CD4-positive, alpha-beta memory T cell (primary cell): ENCODE measurements at regions not wholly inside any gene's neighbourhood (a gene's known extent, or its start where the extent isn't known, plus 50 kb on each side); places are given as distances from the start of the nearest gene placed in this dataset.

ENCODE experiments used
- CTCF ChIA-PET: fragments of 350-600 bp; sonication (Branson Sonifier 250); formaldehyde crosslinking; loops from one replicate; lab custom pipeline; 2021; ENCODE audit warnings: inconsistent platforms; ENCODE audit not compliant: partially characterized antibody; lab: Charles Lee
- POLR2A ChIA-PET: fragments of 350-600 bp; sonication (Branson Sonifier 250); formaldehyde crosslinking; loops from one replicate; lab custom pipeline; 2021; ENCODE audit not compliant: partially characterized antibody; lab: Charles Lee
- DNase-seq, 5 donors: peaks; one replicate each; pipeline versions ENCODE4 v3.0.0 to v3.0.0-alpha.2; 2020 to 2022; ENCODE audit warnings: mixed read lengths in 1 of 5
- H3K27ac ChIP-seq: one replicate; pipeline ENCODE4 v1.7.0; 2013; ENCODE audit warnings: low read depth, low read length
- H3K27me3 ChIP-seq: 2 replicates; pipeline ENCODE4 v1.7.0; 2013; ENCODE audit warnings: mild to moderate bottlenecking, low read length, moderate library complexity; ENCODE audit not compliant: insufficient read depth
- H3K36me3 ChIP-seq: 2 replicates; pipeline ENCODE4 v1.7.0; 2013; ENCODE audit warnings: mild to moderate bottlenecking, low read length, moderate library complexity; ENCODE audit not compliant: insufficient read depth
- H3K4me1 ChIP-seq: 2 replicates; pipeline ENCODE4 v1.7.0; 2013; ENCODE audit warnings: mild to moderate bottlenecking, low read length, moderate library complexity; ENCODE audit not compliant: insufficient read depth
- H3K4me3 ChIP-seq, 2 donors: one replicate each; pipeline ENCODE4 v1.7.0; 2013; ENCODE audit warnings: low read length in 2 of 2, mild to moderate bottlenecking in 1 of 2
- H3K9me3 ChIP-seq, 2 donors: one replicate each; pipeline ENCODE4 v1.7.0; 2013; ENCODE audit warnings: low read length in 2 of 2, control low read depth in 1 of 2; ENCODE audit not compliant: control insufficient read depth in 1 of 2
- H3K27ac Mint-ChIP-seq, 7 donors: one replicate each; pipeline ENCODE4 v1.8.0; 2020 to 2021; ENCODE audit warnings: mixed read lengths in 7 of 7, mild to moderate bottlenecking in 6 of 7, inconsistent platforms in 3 of 7, moderate library complexity in 3 of 7
- H3K27me3 Mint-ChIP-seq, 2 donors: one replicate each; pipeline ENCODE4 v1.8.0; 2020 to 2021; ENCODE audit warnings: mixed read lengths in 2 of 2
- H3K36me3 Mint-ChIP-seq, 2 donors: one replicate each; pipeline ENCODE4 v1.8.0; 2020 to 2021; ENCODE audit warnings: mixed read lengths in 2 of 2, inconsistent platforms in 1 of 2, mild to moderate bottlenecking in 1 of 2
- H3K4me1 Mint-ChIP-seq, 4 donors: one replicate each; pipeline ENCODE4 v1.8.0; 2020 to 2021; ENCODE audit warnings: mixed read lengths in 4 of 4, mild to moderate bottlenecking in 1 of 4
- H3K4me3 Mint-ChIP-seq, 8 donors: one replicate each; pipeline ENCODE4 v1.8.0; 2020 to 2021; ENCODE audit warnings: mixed read lengths in 8 of 8, mild to moderate bottlenecking in 7 of 8, moderate library complexity in 6 of 8, inconsistent platforms in 3 of 8
- H3K9me3 Mint-ChIP-seq, 8 donors: one replicate each; pipeline ENCODE4 v1.8.0; 2020 to 2021; ENCODE audit warnings: mixed read lengths in 8 of 8, mild to moderate bottlenecking in 5 of 8, inconsistent platforms in 3 of 8, moderate library complexity in 1 of 8
- intact Hi-C: fragments of 100-400 bp; cut with micrococcal nuclease; formaldehyde crosslinking; loops from one replicate; pipeline ENCODE4 v1.15.1; 2023

GRCh38 chr12:40583743-40584142 is 108.5 kb upstream of the CNTN1 start:
- Mint-ChIP-seq H3K36me3 (no peaks in the 10 kb centered on the region), H3K27me3 (no peaks in the 10 kb centered on the region), H3K4me1 (no peaks in the 10 kb centered on the region), H3K4me3 (no peak overlapping the region), H3K9me3 (peaks cover 0 to 17% (median 9%) of the 10 kb centered on the region in 8 donors), H3K27ac (no peak overlapping the region)
- H3K9me3 ChIP-seq, result no peaks in the 10 kb centered on the region
- POLR2A ChIA-PET, result no interaction called here
- no peaks in the 10 kb centered on the region for H3K27me3 ChIP-seq
- H3K4me1 ChIP-seq, result no peaks in the 10 kb centered on the region
- no peak for DNase-seq
- intact Hi-C loops, result no loop called here
- H3K27ac ChIP-seq, result no peak overlapping the region
- CTCF ChIA-PET, result no interaction called here
- no peaks in the 10 kb centered on the region for H3K36me3 ChIP-seq
- no peak overlapping the region for H3K4me3 ChIP-seq

- intact Hi-C loops, result no loop called here
- ChIA-PET POLR2A (no interaction called here), CTCF (no interaction called here)
Measured at GRCh38 chr12:40584763-40585162, 107.5 kb upstream of the CNTN1 start.

DNA sequence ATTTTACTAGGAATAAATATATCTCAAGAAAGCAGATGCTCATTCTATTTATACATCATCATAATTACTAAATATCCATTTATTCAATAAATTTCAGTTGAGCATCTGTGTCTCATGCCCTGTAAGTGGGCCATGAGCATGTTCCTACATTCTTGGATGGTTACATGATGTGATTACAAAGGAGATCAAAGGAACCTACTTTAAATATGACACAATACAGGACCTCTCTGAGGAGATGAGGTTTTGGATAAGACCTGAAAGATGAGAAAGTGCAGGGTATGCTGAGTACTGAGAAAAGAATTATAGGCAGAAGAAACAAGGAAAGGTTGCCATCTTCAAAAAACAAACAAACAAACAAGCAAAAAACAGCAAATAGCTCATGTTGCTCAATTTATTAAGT is 105.4 kb upstream of the CNTN1 start:
- Histone ChIP-seq H3K4me3 (no peak overlapping the region), H3K36me3 (no peaks in the 10 kb centered on the region), H3K27ac (no peak overlapping the region), H3K27me3 (no peaks in the 10 kb centered on the region), H3K4me1 (no peaks in the 10 kb centered on the region), H3K9me3 (no peaks in the 10 kb centered on the region)
- POLR2A ChIA-PET, result no interaction called here
- no peaks in the 10 kb centered on the region for H3K27me3 Mint-ChIP-seq
- peaks cover 3 to 19% (median 12%) of the 10 kb centered on the region in 8 donors for H3K9me3 Mint-ChIP-seq
- no peak for DNase-seq
- no peak overlapping the region for H3K27ac Mint-ChIP-seq
- CTCF ChIA-PET, result no interaction called here
- no peak overlapping the region for H3K4me3 Mint-ChIP-seq
- H3K4me1 Mint-ChIP-seq, result no peaks in the 10 kb centered on the region
- intact Hi-C loops, result no loop called here
- H3K36me3 Mint-ChIP-seq, result no peaks in the 10 kb centered on the region

More at GRCh38 chr12:40584763-40585162, 107.5 kb upstream of the CNTN1 start:
- Mint-ChIP-seq H3K27ac (no peak overlapping the region), H3K4me3 (no peak overlapping the region), H3K27me3 (no peaks in the 10 kb centered on the region), H3K36me3 (no peaks in the 10 kb centered on the region), H3K4me1 (no peaks in the 10 kb centered on the region), H3K9me3 (peaks cover 0 to 20% (median 12%) of the 10 kb centered on the region in 8 donors)
- Histone ChIP-seq H3K27me3 (no peaks in the 10 kb centered on the region), H3K36me3 (no peaks in the 10 kb centered on the region), H3K27ac (no peak overlapping the region), H3K9me3 (no peaks in the 10 kb centered on the region), H3K4me1 (no peaks in the 10 kb centered on the region), H3K4me3 (no peak overlapping the region)
- no peak for DNase-seq

DNA sequence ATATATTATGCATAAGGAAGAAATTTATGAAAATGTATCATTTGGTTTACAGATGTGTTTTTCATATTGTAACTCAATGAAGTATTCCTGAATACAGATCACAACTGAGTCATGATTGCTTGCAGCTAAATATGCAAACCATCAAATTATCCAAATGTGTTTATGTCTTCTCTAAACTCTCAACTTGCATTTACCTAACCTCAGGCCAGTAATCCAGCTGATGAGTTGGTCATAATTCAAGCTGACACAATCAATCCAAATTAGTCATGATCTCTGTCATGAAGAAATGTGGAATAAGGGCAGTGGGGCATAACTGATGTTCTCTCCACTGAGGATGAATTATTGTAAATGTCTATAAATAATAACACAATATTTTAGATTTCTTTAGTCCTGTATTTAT is 104.8 kb upstream of the CNTN1 start:
- H3K36me3 Mint-ChIP-seq, result no peaks in the 10 kb centered on the region
- H3K4me1 ChIP-seq, result no peaks in the 10 kb centered on the region
- no peaks in the 10 kb centered on the region for H3K27me3 Mint-ChIP-seq
- no peaks in the 10 kb centered on the region for H3K9me3 ChIP-seq
- DNase-seq, result no peak
- H3K4me1 Mint-ChIP-seq, result no peaks in the 10 kb centered on the region
- H3K4me3 Mint-ChIP-seq, result no peak overlapping the region
- no peak overlapping the region for H3K4me3 ChIP-seq
- peaks cover 3 to 17% (median 9%) of the 10 kb centered on the region in 8 donors for H3K9me3 Mint-ChIP-seq
- POLR2A ChIA-PET, result no interaction called here
- CTCF ChIA-PET, result no interaction called here
- no peaks in the 10 kb centered on the region for H3K27me3 ChIP-seq
- H3K36me3 ChIP-seq, result no peaks in the 10 kb centered on the region
- no peak overlapping the region for H3K27ac ChIP-seq
- no peak overlapping the region for H3K27ac Mint-ChIP-seq
- intact Hi-C loops, result no loop called here

GRCh38 chr12:40587970-40588369 is 104.3 kb upstream of the CNTN1 start:
- H3K27ac ChIP-seq, result no peak overlapping the region

GRCh38 chr12:40597133-40597532 is 95.1 kb upstream of the CNTN1 start:
- Histone ChIP-seq H3K4me3 (no peak overlapping the region), H3K27ac (no peak overlapping the region), H3K27me3 (no peaks in the 10 kb centered on the region), H3K36me3 (no peaks in the 10 kb centered on the region), H3K4me1 (no peaks in the 10 kb centered on the region), H3K9me3 (no peaks in the 10 kb centered on the region)
- Mint-ChIP-seq H3K4me1 (no peaks in the 10 kb centered on the region), H3K27ac (no peak overlapping the region), H3K27me3 (no peaks in the 10 kb centered on the region), H3K36me3 (no peaks in the 10 kb centered on the region), H3K4me3 (no peak overlapping the region), H3K9me3 (peaks cover 0 to 12% (median 5%) of the 10 kb centered on the region in 8 donors)
- intact Hi-C loops, result no loop called here
- CTCF ChIA-PET, result no interaction called here
- POLR2A ChIA-PET, result no interaction called here
- no peak for DNase-seq

More at GRCh38 chr12:40587970-40588369, 104.3 kb upstream of the CNTN1 start:
- Mint-ChIP-seq H3K9me3 (peaks cover 3 to 14% (median 9%) of the 10 kb centered on the region in 8 donors), H3K4me3 (no peak overlapping the region), H3K27ac (no peak overlapping the region), H3K36me3 (no peaks in the 10 kb centered on the region), H3K4me1 (no peaks in the 10 kb centered on the region), H3K27me3 (no peaks in the 10 kb centered on the region)
- Histone ChIP-seq H3K4me1 (no peaks in the 10 kb centered on the region), H3K27me3 (no peaks in the 10 kb centered on the region), H3K9me3 (no peaks in the 10 kb centered on the region), H3K4me3 (no peak overlapping the region), H3K36me3 (no peaks in the 10 kb centered on the region)
- DNase-seq, result no peak
- POLR2A ChIA-PET, result no interaction called here
- CTCF ChIA-PET, result no interaction called here
- intact Hi-C loops, result no loop called here

- H3K27me3 ChIP-seq, result no peaks in the 10 kb centered on the region
- no peak overlapping the region for H3K4me3 ChIP-seq
- ChIA-PET POLR2A (no interaction called here), CTCF (no interaction called here)
- no peaks in the 10 kb centered on the region for H3K27me3 Mint-ChIP-seq
- H3K9me3 Mint-ChIP-seq, result peaks cover 0 to 12% (median 4%) of the 10 kb centered on the region in 8 donors
- no peaks in the 10 kb centered on the region for H3K4me1 ChIP-seq
- H3K4me1 Mint-ChIP-seq, result no peaks in the 10 kb centered on the region
- H3K27ac ChIP-seq, result no peak overlapping the region
- no peak overlapping the region for H3K27ac Mint-ChIP-seq
- no peak overlapping the region for H3K4me3 Mint-ChIP-seq
- DNase-seq, result no peak
- intact Hi-C loops, result no loop called here
- no peaks in the 10 kb centered on the region for H3K9me3 ChIP-seq
- H3K36me3 ChIP-seq, result no peaks in the 10 kb centered on the region
- H3K36me3 Mint-ChIP-seq, result no peaks in the 10 kb centered on the region
Measured at GRCh38 chr12:40598073-40598472, 94.2 kb upstream of the CNTN1 start.

DNA sequence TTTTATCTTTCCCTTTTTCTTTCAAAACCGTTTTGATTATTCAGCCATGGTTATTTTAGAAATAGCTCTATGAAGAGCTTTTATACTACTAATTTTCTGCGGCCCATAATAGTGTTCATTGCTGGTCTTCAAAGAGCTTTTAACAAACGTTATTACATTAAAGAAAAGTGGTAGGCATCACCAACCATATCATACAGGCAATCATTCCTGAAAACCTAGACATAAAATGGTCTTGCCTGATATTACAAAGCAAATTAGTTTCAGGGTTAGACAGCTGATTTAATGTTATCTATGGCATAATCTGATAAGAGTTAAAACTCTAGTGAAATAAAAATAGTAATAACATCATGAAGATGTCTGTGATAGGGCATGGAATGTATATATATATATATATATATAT is 89.7 kb upstream of the CNTN1 start:
- no peak overlapping the region for H3K27ac ChIP-seq
- H3K9me3 Mint-ChIP-seq, result peaks cover 0 to 7% (median 3%) of the 10 kb centered on the region in 8 donors
- no peak overlapping the region for H3K4me3 ChIP-seq
- H3K27me3 ChIP-seq, result no peaks in the 10 kb centered on the region
- ChIA-PET CTCF (no interaction called here), POLR2A (no interaction called here)
- DNase-seq, result no peak
- no peaks in the 10 kb centered on the region for H3K9me3 ChIP-seq
- no peaks in the 10 kb centered on the region for H3K4me1 ChIP-seq
- no peaks in the 10 kb centered on the region for H3K27me3 Mint-ChIP-seq
- no peak overlapping the region for H3K27ac Mint-ChIP-seq
- intact Hi-C loops, result no loop called here
- H3K4me3 Mint-ChIP-seq, result no peak overlapping the region
- H3K4me1 Mint-ChIP-seq, result no peaks in the 10 kb centered on the region
- no peaks in the 10 kb centered on the region for H3K36me3 Mint-ChIP-seq
- no peaks in the 10 kb centered on the region for H3K36me3 ChIP-seq
